NCI-H524 (cell line): ENCODE measurements at regions not wholly inside any gene's neighbourhood (a gene's known extent, or its start where the extent isn't known, plus 50 kb on each side); places are given as distances from the start of the nearest gene placed in this dataset.
A peak's percentile ranks its signal among the peaks of the same experiment; 100 is the strongest.

Experiments
- DNase-seq, 2 experiments: peaks; one replicate each; lab custom pipeline; 2025; lab: John Stamatoyannopoulos, UW

GRCh38 chr12:97336900-97337751, 125.5 kb upstream of the RMST start:
- DNase-seq: no peak

DNA sequence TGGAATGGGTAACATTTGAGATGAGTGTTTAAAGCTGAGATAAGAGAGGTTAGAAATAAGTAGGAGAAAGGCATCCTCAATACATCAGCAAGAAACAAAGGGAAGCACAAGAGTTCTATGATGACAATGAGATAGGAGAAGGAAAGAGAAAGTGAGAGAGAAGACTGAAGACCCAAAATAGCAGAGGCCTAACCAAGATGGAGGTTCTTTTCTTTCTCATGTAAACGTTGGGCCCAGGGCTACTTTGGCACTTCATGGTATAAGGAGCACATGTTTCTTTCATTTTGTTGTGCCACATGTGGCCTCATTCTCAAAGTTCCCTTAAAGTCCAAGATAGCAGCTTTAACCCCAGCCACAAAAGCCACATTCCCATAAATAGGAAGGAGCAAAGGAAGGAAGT, 120.5 kb upstream of the RMST start:
- DNase-seq: no peak

DNA sequence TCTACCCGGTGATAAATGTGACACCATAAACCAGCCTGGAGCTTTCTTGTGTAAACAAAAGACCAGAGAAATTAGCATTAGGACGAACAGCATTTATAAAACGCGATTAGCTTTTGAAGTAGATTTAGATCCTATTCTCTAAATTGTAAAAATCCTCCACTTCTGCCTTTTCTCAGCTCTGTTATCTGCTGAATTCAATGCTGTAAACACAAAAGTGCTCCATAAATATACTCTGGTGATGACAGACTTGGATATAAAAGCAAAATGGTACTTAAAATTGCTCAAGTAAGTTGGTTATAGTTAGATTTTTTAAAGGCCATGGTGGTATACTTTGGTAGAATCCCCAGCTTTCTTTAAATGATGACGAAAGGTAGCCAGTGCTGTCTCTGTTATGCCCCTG, 114.6 kb upstream of the RMST start:
- DNase-seq: no peak

DNA sequence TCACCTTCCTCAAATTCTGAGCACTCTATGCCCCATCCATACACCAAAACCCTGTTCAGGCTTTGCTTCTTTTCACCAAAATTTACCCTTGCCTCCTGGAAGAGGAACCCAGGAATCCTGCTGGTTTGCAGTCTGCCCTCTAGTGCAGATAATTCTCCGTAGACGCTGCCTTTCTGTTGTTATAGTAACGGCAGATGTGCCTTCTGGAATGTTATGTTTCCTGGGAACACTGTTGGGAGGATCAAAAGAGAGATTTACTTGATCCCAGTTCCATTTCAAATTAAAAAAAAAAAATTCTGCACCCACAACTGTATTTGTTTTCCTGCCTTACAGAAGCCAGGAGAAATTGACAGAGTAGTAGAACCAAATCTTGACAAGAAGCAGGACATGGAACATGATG, 104.2 kb upstream of the RMST start:
- DNase-seq: no peak

- no peak for DNase-seq
Measured at GRCh38 chr12:97359021-97359690, 103.4 kb upstream of the RMST start.

GRCh38 chr12:97363693-97364092, 98.9 kb upstream of the RMST start:
- no peak for DNase-seq

GRCh38 chr12:97368462-97369163, 94.0 kb upstream of the RMST start:
- DNase-seq: no peak

GRCh38 chr12:97375310-97375709, 87.3 kb upstream of the RMST start:
- no peak for DNase-seq

GRCh38 chr12:97380440-97380839, 82.2 kb upstream of the RMST start:
- no peak for DNase-seq

GRCh38 chr12:97385121-97385520, 77.5 kb upstream of the RMST start:
- no peak for DNase-seq

DNA sequence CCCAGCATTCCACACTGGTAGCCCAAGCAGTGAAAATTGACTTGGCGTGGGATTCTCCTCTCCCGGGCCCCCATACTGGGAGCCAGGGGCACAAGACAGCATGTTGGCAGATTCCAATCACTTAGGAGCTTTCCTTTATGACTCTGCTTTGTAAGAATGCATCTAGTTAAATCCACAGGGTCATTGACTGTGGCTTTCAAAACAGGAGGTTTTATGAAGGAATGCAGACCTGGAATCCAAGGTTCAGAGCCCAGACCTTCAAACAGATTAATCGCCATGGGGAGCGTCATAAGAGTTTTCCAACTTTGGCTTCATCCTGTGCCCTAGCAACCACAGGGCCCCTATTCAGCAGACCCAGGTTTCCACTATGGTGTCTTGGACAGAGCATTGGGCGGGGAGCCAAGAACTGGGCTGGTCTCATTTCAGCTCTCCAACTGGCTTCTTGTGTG, 76.4 kb upstream of the RMST start:
- DNase-seq: no peak

DNA sequence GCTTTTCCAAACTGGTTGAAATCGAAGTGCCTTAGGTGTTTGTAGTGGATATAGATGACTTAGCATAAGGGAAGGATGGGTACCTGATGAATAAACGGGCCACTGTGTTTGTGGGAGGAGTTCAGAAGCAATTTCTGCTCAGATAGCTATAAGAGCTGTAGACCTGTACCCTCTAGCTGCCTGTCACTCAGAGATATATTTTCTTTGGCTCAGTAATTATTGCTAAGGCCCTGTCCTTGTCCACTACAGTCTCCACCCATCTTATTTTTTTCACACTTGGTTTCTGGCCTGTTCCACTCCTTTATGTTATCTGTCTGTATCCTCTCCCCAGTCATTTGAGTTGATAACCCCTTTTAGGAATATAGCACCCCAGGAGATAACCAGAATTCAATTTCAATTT, 74.8 kb upstream of the RMST start:
- no peak for DNase-seq

GRCh38 chr12:97394657-97395056, 67.9 kb upstream of the RMST start:
- no peak for DNase-seq

DNA sequence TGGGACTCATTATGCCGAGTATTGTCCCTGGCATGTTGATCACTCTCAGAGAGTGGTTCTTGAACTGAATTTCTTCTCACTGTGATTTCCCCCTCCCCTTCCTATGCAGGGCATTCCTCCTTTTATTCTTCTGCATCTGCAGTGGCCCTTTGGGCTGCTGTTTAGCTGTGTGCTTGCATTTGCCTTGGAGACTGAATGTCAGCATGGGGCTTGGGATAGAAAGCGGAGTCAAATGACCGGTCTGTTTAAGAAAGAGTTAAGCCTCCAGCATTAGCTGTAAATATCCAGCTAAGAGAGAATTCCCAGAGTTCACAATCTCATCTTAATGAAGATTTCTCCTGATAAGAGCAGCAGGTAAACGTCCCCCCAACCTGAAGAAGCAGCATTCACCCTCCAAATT, 65.6 kb upstream of the RMST start:
- no peak for DNase-seq

- no peak for DNase-seq
Measured at GRCh38 chr12:97398704-97399103, 63.9 kb upstream of the RMST start.

- DNase-seq: no peak
Measured at GRCh38 chr12:97404093-97404492, 58.5 kb upstream of the RMST start.

DNA sequence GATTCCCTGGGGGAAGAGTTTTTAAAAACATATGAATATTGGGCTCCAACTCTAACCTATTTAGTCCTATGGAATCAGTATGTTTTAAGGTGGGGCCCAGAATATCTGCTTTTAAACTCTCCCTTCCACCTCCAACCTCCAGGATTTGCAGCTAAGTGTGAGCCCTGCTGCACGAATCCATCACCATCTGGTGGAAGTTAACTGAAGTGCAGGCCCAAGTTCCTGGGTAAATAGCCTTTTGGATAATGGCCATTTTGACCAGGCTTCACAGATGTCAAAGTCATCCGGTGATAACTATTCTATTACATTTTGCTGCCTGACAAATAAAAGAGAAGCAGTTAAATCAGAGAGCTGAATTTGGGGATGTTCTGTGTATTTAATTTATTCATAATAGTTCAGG, 58.1 kb upstream of the RMST start:
- DNase-seq: peak; percentile 22 to 55

GRCh38 chr12:97408363-97408762, 54.2 kb upstream of the RMST start:
- DNase-seq: no peak

GRCh38 chr12:97411341-97411740, 51.3 kb upstream of the RMST start:
- no peak for DNase-seq
